Fibroblast of villous mesenchyme (primary cell): ENCODE measurements at regions not wholly inside any gene's neighbourhood (a gene's known extent, or its start where the extent isn't known, plus 50 kb on each side); places are given as distances from the start of the nearest gene placed in this dataset.

Experiments used
- DNase-seq: peaks from one replicate; pipeline ENCODE4 v3.0.0-alpha.2; 2010; ENCODE audit warnings: low read depth
- H3K4me3 ChIP-seq: 2 replicates; pipeline ENCODE4 v1.5.1; 2011; ENCODE audit warnings: low read depth, mild to moderate bottlenecking, low read length
- CTCF ChIP-seq: IDR thresholded peaks from 2 replicates; pipeline ENCODE4 v1.5.1; 2012; ENCODE audit warnings: low read depth, mild to moderate bottlenecking, low read length; ENCODE audit not compliant: insufficient read depth

GRCh38 chr5:152995214-152995725 is 495.2 kb upstream of the GRIA1 start:
- H3K4me3 ChIP-seq, result no peak overlapping the region
- no peak for TF ChIP-seq CTCF
- DNase-seq, result no peak

- DNase-seq, result no peak
Measured at GRCh38 chr5:153005711-153006110, 484.8 kb upstream of the GRIA1 start.

GRCh38 chr5:153006681-153007080 is 483.8 kb upstream of the GRIA1 start:
- TF ChIP-seq CTCF, result no peak
- no peak for DNase-seq
- H3K4me3 ChIP-seq, result no peak overlapping the region

More at GRCh38 chr5:153005711-153006110, 484.8 kb upstream of the GRIA1 start:
- H3K4me3 ChIP-seq, result no peak overlapping the region
- TF ChIP-seq CTCF, result no peak

GRCh38 chr5:153014194-153014593 is 476.3 kb upstream of the GRIA1 start:
- no peak for DNase-seq
- no peak for TF ChIP-seq CTCF
- H3K4me3 ChIP-seq, result no peak overlapping the region

- H3K4me3 ChIP-seq, result no peak overlapping the region
- no peak for DNase-seq
- TF ChIP-seq CTCF, result no peak
Measured at GRCh38 chr5:153018121-153018520, 472.3 kb upstream of the GRIA1 start.

GRCh38 chr5:153030755-153031725 is 459.4 kb upstream of the GRIA1 start:
- no peak overlapping the region for H3K4me3 ChIP-seq
- TF ChIP-seq CTCF, result no peak
- no peak for DNase-seq
